Activated CD4-positive, alpha-beta T cell treated with anti-CD3 and anti-CD28 coated beads, Interleukin-2, amount 10 ng/mL, durations not matched to agents 7 days and 5 days (primary cell): ENCODE measurements at regions not wholly inside any gene's neighbourhood (a gene's known extent, or its start where the extent isn't known, plus 50 kb on each side); places are given as distances from the start of the nearest gene placed in this dataset.

Experiments
- CTCF ChIA-PET: fragments of 350-600 bp; sonication (Branson Sonifier 250); formaldehyde crosslinking; loops from one replicate; lab custom pipeline; 2021; ENCODE audit warnings: antibody characterized with exemption; lab: Charles Lee
- POLR2A ChIA-PET: fragments of 350-600 bp; sonication (Branson Sonifier 250); formaldehyde crosslinking; loops from one replicate; lab custom pipeline; 2021; ENCODE audit warnings: antibody characterized with exemption; lab: Charles Lee
- DNase-seq: peaks from one replicate; pipeline ENCODE4 v3.0.0-alpha.2; 2020
- H3K27ac Mint-ChIP-seq: one replicate; pipeline ENCODE4 v1.8.0; 2021; ENCODE audit warnings: mild to moderate bottlenecking, moderate library complexity, mixed read lengths
- H3K27me3 Mint-ChIP-seq: one replicate; pipeline ENCODE4 v1.8.0; 2021; ENCODE audit warnings: mixed read lengths
- H3K36me3 Mint-ChIP-seq: one replicate; pipeline ENCODE4 v1.8.0; 2021; ENCODE audit warnings: low read depth, mixed read lengths
- H3K4me1 Mint-ChIP-seq: one replicate; pipeline ENCODE4 v1.8.0; 2021; ENCODE audit warnings: mixed read lengths
- H3K4me3 Mint-ChIP-seq: one replicate; pipeline ENCODE4 v1.8.0; 2021; ENCODE audit warnings: mild to moderate bottlenecking, moderate library complexity, mixed read lengths
- H3K9me3 Mint-ChIP-seq: one replicate; pipeline ENCODE4 v1.8.0; 2021; ENCODE audit warnings: mixed read lengths

GRCh38 chr5:158084292-158084691, 225.3 kb upstream of the CLINT1 start:
- Mint-ChIP-seq H3K4me3 (no peak overlapping the region), H3K36me3 (no peaks in the 10 kb centered on the region), H3K27me3 (peaks cover 19% of the 10 kb centered on the region), H3K9me3 (no peaks in the 10 kb centered on the region), H3K27ac (no peak overlapping the region), H3K4me1 (no peaks in the 10 kb centered on the region)
- POLR2A ChIA-PET, result no interaction called here
- CTCF ChIA-PET, result interaction anchor here (1.2 kb wide), 1 partner anchor 9 kb away, joined by 5 read pairs; no protein-coding TSS in a partner anchor
- DNase-seq, result no peak

DNA sequence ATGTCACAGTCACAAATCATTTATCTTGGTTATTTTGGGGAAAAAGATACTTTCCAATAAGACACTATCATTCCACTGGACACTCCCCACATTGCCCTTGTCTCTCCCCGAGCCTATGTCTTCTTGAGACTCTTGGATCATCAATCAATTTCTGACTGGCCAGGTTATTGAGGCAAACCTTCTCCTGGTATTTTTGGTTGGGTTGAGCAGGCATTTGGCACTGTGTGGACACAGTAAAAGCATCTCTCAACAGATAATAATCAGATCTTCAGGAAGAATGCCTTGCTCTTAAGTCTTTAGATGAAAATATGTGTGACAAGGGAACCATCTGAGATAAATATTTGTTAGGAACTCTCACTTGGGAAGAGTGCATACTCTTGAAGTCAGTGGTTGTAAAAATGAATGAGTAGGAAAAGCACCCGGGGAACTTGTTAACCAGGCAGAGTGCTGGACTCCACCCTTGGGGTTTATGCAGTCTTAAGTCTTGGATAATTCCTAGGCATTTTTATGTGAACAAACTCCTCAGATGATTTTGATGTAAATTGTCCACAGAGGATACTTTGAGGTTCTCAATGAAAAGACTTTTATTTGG, 223.8 kb upstream of the CLINT1 start:
- H3K27me3 Mint-ChIP-seq, result peaks cover 19% of the 10 kb centered on the region
- no peaks in the 10 kb centered on the region for H3K4me1 Mint-ChIP-seq
- ChIA-PET POLR2A (no interaction called here), CTCF (no interaction called here)
- no peaks in the 10 kb centered on the region for H3K9me3 Mint-ChIP-seq
- no peaks in the 10 kb centered on the region for H3K36me3 Mint-ChIP-seq
- H3K27ac Mint-ChIP-seq, result no peak overlapping the region
- DNase-seq, result no peak
- H3K4me3 Mint-ChIP-seq, result no peak overlapping the region

DNA sequence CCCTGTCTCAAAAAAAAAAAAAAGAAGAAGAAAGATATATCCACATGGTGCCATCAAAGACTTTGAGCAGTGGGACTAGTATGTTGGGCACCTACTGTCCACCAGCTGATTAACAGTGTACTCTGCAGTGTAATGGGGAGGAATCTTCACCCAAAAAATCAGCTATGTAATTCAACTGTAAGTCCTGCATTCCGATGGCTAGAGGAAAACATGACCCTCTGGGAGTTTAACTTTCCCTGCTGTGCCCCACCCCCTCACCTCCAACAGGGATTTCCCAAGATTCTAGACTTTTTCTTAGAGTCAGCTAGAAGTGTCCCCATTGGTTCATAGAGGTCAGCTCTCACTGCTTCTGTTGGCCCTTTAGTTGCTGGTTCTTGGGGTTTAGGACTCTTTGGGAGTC, 221.2 kb upstream of the CLINT1 start:
- Mint-ChIP-seq H3K9me3 (no peaks in the 10 kb centered on the region), H3K27ac (no peak overlapping the region)
- CTCF ChIA-PET, result interaction anchor here (0.6 kb wide), 1 partner anchor 1336 kb away, joined by 3 read pairs; no protein-coding TSS in a partner anchor

DNA sequence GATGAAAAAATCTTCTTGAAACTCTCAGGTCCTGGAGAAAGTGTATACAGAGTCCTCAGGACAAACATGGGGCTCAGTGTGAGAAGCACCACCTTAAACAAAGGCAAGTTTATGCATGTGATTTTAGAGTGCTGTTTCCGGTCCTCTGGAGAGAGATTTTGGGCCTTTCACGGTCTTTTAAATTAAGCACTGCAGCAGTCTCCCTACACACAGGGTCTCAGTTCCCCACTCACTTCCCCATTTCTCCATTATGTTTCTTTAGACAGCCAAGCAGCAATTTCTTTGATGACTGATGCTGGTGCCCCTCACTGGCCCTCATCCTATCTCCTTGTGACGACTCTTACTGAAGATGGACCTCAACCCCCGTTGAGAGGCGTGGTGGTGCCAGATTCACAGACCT, 220.2 kb upstream of the CLINT1 start:
- Mint-ChIP-seq H3K36me3 (no peaks in the 10 kb centered on the region), H3K4me3 (no peak overlapping the region), H3K4me1 (no peaks in the 10 kb centered on the region), H3K27me3 (peaks cover 16% of the 10 kb centered on the region), H3K9me3 (no peaks in the 10 kb centered on the region), H3K27ac (no peak overlapping the region)
- ChIA-PET CTCF (no interaction called here), POLR2A (no interaction called here)
- DNase-seq, result no peak

More for the DNA sequence above, 221.2 kb upstream of the CLINT1 start:
- no peak for DNase-seq
- Mint-ChIP-seq H3K4me1 (no peaks in the 10 kb centered on the region), H3K27me3 (peaks cover 19% of the 10 kb centered on the region), H3K36me3 (no peaks in the 10 kb centered on the region), H3K4me3 (no peak overlapping the region)
- POLR2A ChIA-PET, result no interaction called here

- CTCF ChIA-PET, result interaction anchor here (0.8 to 1.5 kb wide), 6 partner anchors 9 to 621 kb away, joined by 3 to 5 read pairs (median 4); no protein-coding TSS in a partner anchor
- Mint-ChIP-seq H3K36me3 (no peaks in the 10 kb centered on the region), H3K27me3 (peaks cover 5% of the 10 kb centered on the region), H3K4me3 (no peak overlapping the region), H3K9me3 (no peaks in the 10 kb centered on the region), H3K4me1 (no peaks in the 10 kb centered on the region), H3K27ac (no peak overlapping the region)
- POLR2A ChIA-PET, result no interaction called here
- DNase-seq, result peak; percentile 53
Measured at GRCh38 chr5:158074992-158075769, 216.2 kb upstream of the CLINT1 start.

GRCh38 chr5:158074597-158074991, 215.6 kb upstream of the CLINT1 start:
- H3K4me1 Mint-ChIP-seq, result no peaks in the 10 kb centered on the region
- DNase-seq, result no peak
- H3K27me3 Mint-ChIP-seq, result peaks cover 3% of the 10 kb centered on the region
- no peaks in the 10 kb centered on the region for H3K9me3 Mint-ChIP-seq
- no peak overlapping the region for H3K4me3 Mint-ChIP-seq
- no peaks in the 10 kb centered on the region for H3K36me3 Mint-ChIP-seq
- H3K27ac Mint-ChIP-seq, result no peak overlapping the region
- ChIA-PET CTCF (interaction anchor here (0.8 to 1.5 kb wide), 6 partner anchors 9 to 621 kb away, joined by 3 to 5 read pairs (median 4); no protein-coding TSS in a partner anchor), POLR2A (no interaction called here)

DNA sequence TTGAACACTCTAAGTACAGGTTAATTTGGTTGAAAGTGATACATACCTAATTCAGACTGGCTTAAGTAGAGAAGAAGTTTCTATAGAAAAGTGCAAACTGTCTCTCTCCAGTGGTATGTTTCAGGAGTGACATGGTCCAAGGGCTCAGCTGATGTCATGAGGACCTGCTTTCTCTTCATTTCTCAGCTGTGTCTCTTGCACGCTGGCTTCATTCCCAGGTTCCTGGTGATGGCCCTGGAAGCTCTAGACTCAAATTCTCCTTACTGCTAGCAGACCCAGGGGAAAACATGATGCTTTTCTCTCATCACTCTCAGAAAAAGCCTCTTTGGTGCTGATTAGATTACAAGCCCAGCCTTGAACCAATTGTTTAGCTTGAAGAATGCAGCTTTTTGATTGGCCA, 211.9 kb upstream of the CLINT1 start:
- ChIA-PET POLR2A (no interaction called here), CTCF (no interaction called here)

GRCh38 chr5:158069838-158070237, 210.9 kb upstream of the CLINT1 start:
- no peak overlapping the region for H3K27ac Mint-ChIP-seq
- no peak for DNase-seq
- ChIA-PET CTCF (no interaction called here), POLR2A (interaction anchor here (0.7 kb wide), 1 partner anchor 197 kb away, joined by 3 read pairs; no protein-coding TSS in a partner anchor)
- peaks cover 1% of the 10 kb centered on the region for H3K27me3 Mint-ChIP-seq
- no peaks in the 10 kb centered on the region for H3K9me3 Mint-ChIP-seq
- no peaks in the 10 kb centered on the region for H3K36me3 Mint-ChIP-seq
- H3K4me3 Mint-ChIP-seq, result no peak overlapping the region
- H3K4me1 Mint-ChIP-seq, result no peaks in the 10 kb centered on the region

More for the DNA sequence above, 211.9 kb upstream of the CLINT1 start:
- no peak overlapping the region for H3K27ac Mint-ChIP-seq
- no peak overlapping the region for H3K4me3 Mint-ChIP-seq
- H3K27me3 Mint-ChIP-seq, result peaks cover 1% of the 10 kb centered on the region
- H3K4me1 Mint-ChIP-seq, result no peaks in the 10 kb centered on the region
- H3K36me3 Mint-ChIP-seq, result no peaks in the 10 kb centered on the region
- no peaks in the 10 kb centered on the region for H3K9me3 Mint-ChIP-seq
- no peak for DNase-seq

DNA sequence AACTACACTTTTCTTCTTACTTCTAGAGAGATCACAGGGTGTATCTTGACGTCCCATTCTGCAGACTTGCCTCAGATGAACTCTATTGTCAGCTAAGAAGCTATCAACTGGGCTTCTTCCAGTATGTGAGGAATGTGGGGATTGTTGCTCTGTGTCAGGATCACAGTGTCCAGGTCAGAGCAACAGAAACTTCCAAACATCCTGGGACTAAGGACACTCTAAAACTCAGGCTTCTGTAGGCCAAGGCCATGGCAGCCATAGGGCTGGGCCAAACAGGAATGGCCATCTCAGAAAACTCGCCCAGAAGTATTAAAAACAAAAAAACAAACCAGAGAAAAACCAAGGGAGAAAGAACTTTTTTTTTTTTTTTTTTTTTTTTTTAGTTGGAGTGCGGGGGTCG, 210.0 kb upstream of the CLINT1 start:
- ChIA-PET POLR2A (no interaction called here), CTCF (interaction anchor here (1.4 kb wide), 1 partner anchor 8 kb away, joined by 3 read pairs; no protein-coding TSS in a partner anchor)
- DNase-seq, result no peak
- no peak overlapping the region for H3K27ac Mint-ChIP-seq
- no peaks in the 10 kb centered on the region for H3K9me3 Mint-ChIP-seq
- no peaks in the 10 kb centered on the region for H3K36me3 Mint-ChIP-seq
- peaks cover 4% of the 10 kb centered on the region for H3K27me3 Mint-ChIP-seq
- H3K4me1 Mint-ChIP-seq, result no peaks in the 10 kb centered on the region
- H3K4me3 Mint-ChIP-seq, result no peak overlapping the region

GRCh38 chr5:158066076-158066475, 207.1 kb upstream of the CLINT1 start:
- Mint-ChIP-seq H3K36me3 (no peaks in the 10 kb centered on the region), H3K4me1 (no peaks in the 10 kb centered on the region), H3K9me3 (no peaks in the 10 kb centered on the region), H3K27ac (no peak overlapping the region), H3K4me3 (no peak overlapping the region), H3K27me3 (peaks cover 4% of the 10 kb centered on the region)
- POLR2A ChIA-PET, result no interaction called here
- no peak for DNase-seq
- CTCF ChIA-PET, result interaction anchor here (0.6 to 1.6 kb wide), 3 partner anchors 9 to 127 kb away, joined by 4 to 5 read pairs (median 5); no protein-coding TSS in a partner anchor

GRCh38 chr5:158064334-158065123, 205.6 kb upstream of the CLINT1 start:
- H3K9me3 Mint-ChIP-seq, result no peaks in the 10 kb centered on the region
- peaks cover 12% of the 10 kb centered on the region for H3K27me3 Mint-ChIP-seq
- POLR2A ChIA-PET, result no interaction called here
- H3K27ac Mint-ChIP-seq, result no peak overlapping the region
- H3K4me1 Mint-ChIP-seq, result no peaks in the 10 kb centered on the region
- no peak overlapping the region for H3K4me3 Mint-ChIP-seq
- CTCF ChIA-PET, result interaction anchor here (0.7 to 1.6 kb wide), 2 partner anchors 9 to 11 kb away, joined by 3 to 5 read pairs; no protein-coding TSS in a partner anchor
- H3K36me3 Mint-ChIP-seq, result no peaks in the 10 kb centered on the region
- DNase-seq, result no peak

GRCh38 chr5:158063052-158063451, 204.1 kb upstream of the CLINT1 start:
- POLR2A ChIA-PET, result no interaction called here
- H3K4me1 Mint-ChIP-seq, result no peaks in the 10 kb centered on the region
- H3K4me3 Mint-ChIP-seq, result no peak overlapping the region
- CTCF ChIA-PET, result interaction anchor here (0.8 kb wide), 1 partner anchor 12 kb away, joined by 3 read pairs; no protein-coding TSS in a partner anchor
- DNase-seq, result no peak
- no peak overlapping the region for H3K27ac Mint-ChIP-seq
- no peaks in the 10 kb centered on the region for H3K9me3 Mint-ChIP-seq
- H3K36me3 Mint-ChIP-seq, result no peaks in the 10 kb centered on the region
- peaks cover 21% of the 10 kb centered on the region for H3K27me3 Mint-ChIP-seq
